Mononuclear cell (primary cell): ENCODE measurements at regions not wholly inside any gene's neighbourhood (a gene's known extent, or its start where the extent isn't known, plus 50 kb on each side); places are given as distances from the start of the nearest gene placed in this dataset.

ENCODE experiments used
- H3K27me3 ChIP-seq: 2 replicates; pipeline ENCODE4 v1.6.0; 2011; ENCODE audit warnings: low read length, control low read depth; ENCODE audit not compliant: insufficient read depth
- H3K4me1 ChIP-seq: 2 replicates; pipeline ENCODE4 v1.5.1; 2011; ENCODE audit warnings: mild to moderate bottlenecking, low read length, control low read depth; ENCODE audit not compliant: insufficient read depth
- H3K4me3 ChIP-seq: 2 replicates; pipeline ENCODE4 v1.5.1; 2011; ENCODE audit warnings: mild to moderate bottlenecking, low read length, moderate library complexity
- H3K9me3 ChIP-seq: 2 replicates; pipeline ENCODE4 v1.5.1; 2011; ENCODE audit warnings: low read depth, mild to moderate bottlenecking, control low read depth, low read length

DNA sequence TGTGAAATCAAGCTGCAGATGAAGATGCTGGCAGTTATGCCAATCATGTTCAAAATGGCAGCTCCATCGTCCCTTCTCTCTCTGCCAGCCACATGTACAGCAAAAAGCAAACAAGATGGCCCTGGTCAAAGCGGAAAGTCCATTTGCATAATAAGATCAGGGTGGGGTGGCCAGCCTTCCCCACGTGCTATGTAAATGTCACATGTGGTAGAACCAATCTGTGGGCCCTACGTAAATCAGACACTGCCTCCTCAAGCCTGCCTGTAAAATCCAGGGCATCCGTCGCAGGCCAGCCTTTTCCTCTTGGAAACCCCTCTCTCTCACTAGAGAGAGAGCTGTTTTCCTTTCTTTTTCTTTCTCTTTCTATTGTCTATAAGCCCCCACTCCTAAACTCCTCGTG, 243.5 kb upstream of the KBTBD8 start:
- Histone ChIP-seq H3K4me1 (no peaks in the 10 kb centered on the region), H3K9me3 (no peaks in the 10 kb centered on the region), H3K4me3 (no peak overlapping the region), H3K27me3 (no peaks in the 10 kb centered on the region)

- Histone ChIP-seq H3K4me3 (no peak overlapping the region), H3K27me3 (no peaks in the 10 kb centered on the region), H3K9me3 (no peaks in the 10 kb centered on the region), H3K4me1 (no peaks in the 10 kb centered on the region)
Observed at GRCh38 chr3:66755924-66756323, 242.2 kb upstream of the KBTBD8 start.

- H3K27me3 ChIP-seq, result no peaks in the 10 kb centered on the region
- no peaks in the 10 kb centered on the region for H3K4me1 ChIP-seq
- H3K4me3 ChIP-seq, result no peak overlapping the region
- H3K9me3 ChIP-seq, result no peaks in the 10 kb centered on the region
Observed at GRCh38 chr3:66756468-66757036, 241.6 kb upstream of the KBTBD8 start.

- Histone ChIP-seq H3K4me1 (no peaks in the 10 kb centered on the region), H3K27me3 (no peaks in the 10 kb centered on the region), H3K9me3 (no peaks in the 10 kb centered on the region), H3K4me3 (no peak overlapping the region)
Observed at GRCh38 chr3:66761093-66761780, 236.9 kb upstream of the KBTBD8 start.

GRCh38 chr3:66762916-66763693, 235.0 kb upstream of the KBTBD8 start:
- H3K4me1 ChIP-seq, result no peaks in the 10 kb centered on the region
- no peaks in the 10 kb centered on the region for H3K27me3 ChIP-seq
- H3K9me3 ChIP-seq, result no peaks in the 10 kb centered on the region
- H3K4me3 ChIP-seq, result no peak overlapping the region

DNA sequence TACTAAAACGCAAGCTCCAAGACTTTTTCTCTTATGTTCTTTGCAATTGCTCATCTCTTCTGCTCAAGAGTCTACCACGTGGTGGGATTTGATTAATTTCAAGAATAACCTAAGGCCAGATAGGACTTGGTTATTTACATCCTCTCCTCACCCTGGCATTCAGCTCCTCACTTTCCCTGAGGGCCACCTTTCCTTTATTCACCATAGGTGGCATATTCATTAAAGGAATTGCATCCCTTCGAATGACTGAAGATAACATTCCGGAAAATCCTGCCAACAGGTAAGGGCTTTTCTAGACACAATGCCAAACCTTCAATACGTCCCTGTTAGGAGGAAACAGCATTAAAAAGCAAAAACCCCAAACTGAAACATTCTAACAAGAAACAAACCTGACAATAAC, 220.0 kb upstream of the KBTBD8 start:
- Histone ChIP-seq H3K27me3 (no peaks in the 10 kb centered on the region), H3K9me3 (no peaks in the 10 kb centered on the region), H3K4me3 (no peak overlapping the region), H3K4me1 (no peaks in the 10 kb centered on the region)

DNA sequence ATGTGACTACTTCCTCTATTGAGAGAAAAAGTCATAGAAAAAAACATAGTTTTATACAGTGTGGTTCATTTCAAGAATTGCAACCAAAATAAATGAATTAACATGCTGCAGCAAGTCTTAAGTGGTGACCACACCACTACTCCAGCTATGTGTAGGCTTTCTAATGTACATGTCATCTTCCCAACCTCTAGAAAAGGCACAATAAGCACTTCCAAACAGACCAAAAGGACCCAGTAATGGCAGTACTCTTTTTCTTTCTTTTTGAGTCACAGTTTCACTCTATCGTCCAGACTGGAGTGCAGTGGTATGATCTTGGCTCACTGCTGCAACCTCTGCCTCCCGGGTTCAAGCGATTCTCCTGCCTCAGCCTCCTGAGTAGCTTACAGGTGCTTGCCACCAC, 219.3 kb upstream of the KBTBD8 start:
- no peaks in the 10 kb centered on the region for H3K9me3 ChIP-seq
- no peaks in the 10 kb centered on the region for H3K4me1 ChIP-seq
- no peak overlapping the region for H3K4me3 ChIP-seq
- no peaks in the 10 kb centered on the region for H3K27me3 ChIP-seq

DNA sequence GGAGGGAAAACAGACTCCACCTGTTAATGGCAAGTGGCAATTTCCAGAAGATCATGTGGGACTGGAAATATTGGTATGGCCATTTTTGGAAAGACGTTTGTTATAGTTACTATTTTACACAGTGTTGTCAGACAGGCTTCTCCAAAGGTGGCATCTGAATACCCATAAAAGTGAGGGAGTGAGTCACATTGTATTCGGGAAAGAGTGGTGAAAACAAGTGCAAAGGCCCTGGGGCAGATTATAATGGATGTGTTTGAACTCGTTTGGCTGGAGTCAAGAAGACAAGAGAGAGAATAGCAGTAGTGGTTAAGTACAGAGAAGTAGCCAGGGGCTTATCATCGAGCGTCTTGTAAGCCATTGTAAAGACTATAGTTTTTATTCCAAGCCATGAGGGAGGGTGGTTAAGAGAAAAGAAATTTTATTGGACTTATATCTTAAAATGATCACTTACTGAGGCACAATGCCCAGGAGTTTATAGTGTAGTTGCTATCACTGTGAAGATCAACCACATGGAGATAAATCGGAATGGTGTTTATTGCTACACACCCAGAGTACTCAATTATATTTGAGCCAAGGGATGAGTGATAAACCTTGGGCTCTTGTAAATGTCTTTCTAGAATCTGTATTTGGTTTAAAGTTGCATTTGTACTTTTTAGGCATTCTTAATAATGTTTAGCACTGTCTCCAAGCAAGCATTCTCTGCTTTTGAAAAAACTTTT, 212.8 kb upstream of the KBTBD8 start:
- Histone ChIP-seq H3K27me3 (no peaks in the 10 kb centered on the region), H3K9me3 (no peaks in the 10 kb centered on the region), H3K4me3 (no peak overlapping the region), H3K4me1 (no peaks in the 10 kb centered on the region)

- Histone ChIP-seq H3K4me1 (no peaks in the 10 kb centered on the region), H3K9me3 (no peaks in the 10 kb centered on the region), H3K27me3 (no peaks in the 10 kb centered on the region), H3K4me3 (no peak overlapping the region)
Observed at GRCh38 chr3:66789580-66790237, 208.4 kb upstream of the KBTBD8 start.

DNA sequence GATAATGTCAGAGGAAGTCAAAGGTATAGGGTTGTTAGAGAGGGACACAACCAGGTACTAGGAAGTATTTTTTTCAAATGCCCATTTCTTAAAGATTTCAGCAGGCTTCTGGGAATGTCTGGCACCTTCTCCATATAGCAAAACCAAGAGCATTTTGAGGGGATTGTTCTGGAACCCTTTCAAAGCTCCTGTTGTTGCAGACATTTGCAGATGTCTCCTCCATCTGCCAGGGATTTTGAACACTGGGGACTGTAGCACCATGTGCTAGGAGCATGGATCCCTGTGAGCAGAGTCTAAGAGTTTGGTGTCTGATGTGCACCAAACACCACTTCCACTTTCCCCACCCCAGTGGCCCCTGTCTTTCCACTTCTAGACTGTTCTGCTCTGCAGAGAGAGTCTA, 206.0 kb upstream of the KBTBD8 start:
- Histone ChIP-seq H3K9me3 (no peaks in the 10 kb centered on the region), H3K4me3 (no peak overlapping the region), H3K4me1 (no peaks in the 10 kb centered on the region), H3K27me3 (no peaks in the 10 kb centered on the region)

DNA sequence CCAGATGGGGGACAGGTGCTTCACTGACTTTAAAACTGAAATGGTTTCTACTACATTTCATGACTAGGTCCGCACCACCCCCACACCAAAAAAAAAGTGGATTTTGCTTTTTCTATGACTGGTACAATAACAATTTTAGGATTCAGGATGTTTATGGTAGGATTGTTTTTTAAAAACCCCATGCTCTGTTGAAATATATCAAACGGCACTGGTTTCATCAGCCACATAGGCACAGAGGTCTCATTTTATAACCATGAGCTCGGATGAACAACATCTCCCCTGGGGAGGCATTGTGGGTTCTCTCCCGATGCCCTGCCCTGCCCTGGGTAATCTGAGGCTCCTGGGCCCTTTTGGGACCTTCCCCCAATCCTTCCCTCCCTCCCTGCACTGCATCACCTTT, 202.7 kb upstream of the KBTBD8 start:
- peaks cover 11% of the 10 kb centered on the region for H3K27me3 ChIP-seq
- no peak overlapping the region for H3K4me3 ChIP-seq
- no peaks in the 10 kb centered on the region for H3K9me3 ChIP-seq
- H3K4me1 ChIP-seq, result no peaks in the 10 kb centered on the region

GRCh38 chr3:66796343-66796742, 201.8 kb upstream of the KBTBD8 start:
- H3K27me3 ChIP-seq, result peaks cover 11% of the 10 kb centered on the region
- H3K4me1 ChIP-seq, result no peaks in the 10 kb centered on the region
- no peaks in the 10 kb centered on the region for H3K9me3 ChIP-seq
- H3K4me3 ChIP-seq, result no peak overlapping the region

DNA sequence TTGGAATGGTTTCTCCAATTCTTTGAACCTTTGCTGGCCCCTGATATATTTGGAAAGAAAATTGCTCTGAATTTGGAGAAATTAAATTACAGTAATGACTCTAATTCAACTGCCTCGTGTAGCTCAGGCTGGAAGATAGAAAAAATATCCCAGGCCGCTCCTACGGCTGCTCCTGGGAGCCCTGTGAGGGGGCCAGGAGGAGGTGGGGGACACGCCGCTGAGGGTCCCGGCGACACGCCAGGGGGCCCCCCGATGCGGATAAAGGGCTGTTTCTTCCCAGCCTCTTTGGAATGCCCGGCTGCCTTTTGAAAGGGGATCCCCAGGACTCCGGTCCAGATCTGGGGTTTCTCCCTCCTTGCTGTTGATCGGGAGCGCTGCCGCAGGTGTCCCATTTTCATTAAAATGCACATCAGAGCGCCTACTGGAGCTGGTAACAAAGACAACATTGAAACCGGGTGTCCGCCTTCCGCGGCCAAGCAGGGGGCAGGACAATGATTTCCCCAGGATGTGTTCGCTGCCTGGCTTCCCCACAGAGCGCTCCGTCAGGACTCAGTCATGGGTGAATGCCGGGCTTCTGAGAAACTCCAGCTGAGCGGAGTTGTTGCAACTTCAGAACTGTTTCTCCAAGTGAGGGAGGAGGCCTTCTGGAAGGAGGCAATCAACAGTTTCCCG, 200.1 kb upstream of the KBTBD8 start:
- no peaks in the 10 kb centered on the region for H3K9me3 ChIP-seq
- H3K4me3 ChIP-seq, result no peak overlapping the region
- no peaks in the 10 kb centered on the region for H3K4me1 ChIP-seq
- H3K27me3 ChIP-seq, result peaks cover 11% of the 10 kb centered on the region

- H3K9me3 ChIP-seq, result no peaks in the 10 kb centered on the region
- H3K4me1 ChIP-seq, result no peaks in the 10 kb centered on the region
- peaks cover 11% of the 10 kb centered on the region for H3K27me3 ChIP-seq
- no peak overlapping the region for H3K4me3 ChIP-seq
Observed at GRCh38 chr3:66800941-66801545, 197.1 kb upstream of the KBTBD8 start.
